ENCODE measurements at regions not wholly inside any gene's neighbourhood (a gene's known extent, or its start where the extent isn't known, plus 50 kb on each side); places are given as distances from the start of the nearest gene placed in this dataset.

DNA sequence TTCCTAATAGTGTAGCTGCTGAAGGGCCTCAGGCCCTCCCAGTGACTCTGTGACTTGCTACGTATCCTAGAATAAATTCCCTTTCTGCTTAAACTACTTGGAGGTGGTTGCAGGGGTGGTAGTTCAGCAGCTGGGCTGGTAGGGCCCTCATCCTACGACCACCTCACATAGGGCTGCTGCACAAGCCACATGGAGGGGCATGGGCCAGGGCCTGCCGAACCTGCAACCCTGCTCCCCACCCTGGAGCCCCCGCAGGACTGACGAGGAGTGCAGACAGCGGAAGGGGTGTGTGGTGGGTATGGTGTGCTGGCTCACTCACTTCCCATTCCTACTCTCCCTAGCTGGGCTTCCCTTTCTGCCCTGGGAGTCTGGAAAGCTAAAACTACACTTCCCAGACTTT lies 56.2 kb upstream of the MLN start:
- H4K5ac ChIP-seq (ENCODE audit: insufficient read length, low read depth, low read length), result no peak overlapping the region
- no peaks in the 10 kb centered on the region for H3K27me3 ChIP-seq (ENCODE audit: insufficient read depth, low read length)
- TF ChIP-seq, protein P1, sequence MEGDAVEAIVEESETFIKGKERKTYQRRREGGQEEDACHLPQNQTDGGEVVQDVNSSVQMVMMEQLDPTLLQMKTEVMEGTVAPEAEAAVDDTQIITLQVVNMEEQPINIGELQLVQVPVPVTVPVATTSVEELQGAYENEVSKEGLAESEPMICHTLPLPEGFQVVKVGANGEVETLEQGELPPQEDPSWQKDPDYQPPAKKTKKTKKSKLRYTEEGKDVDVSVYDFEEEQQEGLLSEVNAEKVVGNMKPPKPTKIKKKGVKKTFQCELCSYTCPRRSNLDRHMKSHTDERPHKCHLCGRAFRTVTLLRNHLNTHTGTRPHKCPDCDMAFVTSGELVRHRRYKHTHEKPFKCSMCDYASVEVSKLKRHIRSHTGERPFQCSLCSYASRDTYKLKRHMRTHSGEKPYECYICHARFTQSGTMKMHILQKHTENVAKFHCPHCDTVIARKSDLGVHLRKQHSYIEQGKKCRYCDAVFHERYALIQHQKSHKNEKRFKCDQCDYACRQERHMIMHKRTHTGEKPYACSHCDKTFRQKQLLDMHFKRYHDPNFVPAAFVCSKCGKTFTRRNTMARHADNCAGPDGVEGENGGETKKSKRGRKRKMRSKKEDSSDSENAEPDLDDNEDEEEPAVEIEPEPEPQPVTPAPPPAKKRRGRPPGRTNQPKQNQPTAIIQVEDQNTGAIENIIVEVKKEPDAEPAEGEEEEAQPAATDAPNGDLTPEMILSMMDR (conservative IDR thresholded peaks at IDR 0.05), result no peak
- no peaks in the 10 kb centered on the region for H3K79me2 ChIP-seq (ENCODE audit: insufficient read depth, low read length)
- H3K36me3 Mint-ChIP-seq (ENCODE audit: insufficient read depth in 1 of 3, low read depth in 3 of 3), result no peaks in the 10 kb centered on the region; a peak in 1 of 7 replicates
- no peaks in the 10 kb centered on the region for H4K20me1 ChIP-seq (ENCODE audit: control insufficient read depth, insufficient read depth, insufficient read length)
- H3T11ph ChIP-seq (ENCODE audit: low read length), result no peak overlapping the region
- no peak overlapping the region for H3K27ac ChIP-seq (ENCODE audit: insufficient read length, low read depth, low read length)
- no peak overlapping the region for H4K91ac ChIP-seq (ENCODE audit: insufficient read length, low read depth, low read length)
- no peak overlapping the region for H3K9ac ChIP-seq (ENCODE audit: extremely low read depth, insufficient read length, low read length)
- H3K4me3 Mint-ChIP-seq, result no peak overlapping the region
- no peak overlapping the region for H2BK120ac ChIP-seq (ENCODE audit: low read depth, low read length, poor library complexity, severe bottlenecking)
- no peak overlapping the region for H2BK15ac ChIP-seq (ENCODE audit: low read depth, low read length)
- H3K9me3 ChIP-seq (ENCODE audit: control insufficient read depth, low read depth, low read length), result no peaks in the 10 kb centered on the region
- H3K4me2 ChIP-seq (ENCODE audit: insufficient read depth, insufficient read length, low read length), result no peak overlapping the region
- no peaks in the 10 kb centered on the region for H3K4me1 ChIP-seq (ENCODE audit: insufficient read depth, low read length)
- no peaks in the 10 kb centered on the region for H3K23me2 ChIP-seq (ENCODE audit: insufficient read length, low read depth, low read length, poor library complexity, severe bottlenecking)
- H2BK20ac ChIP-seq (ENCODE audit: low read depth, low read length, poor library complexity, severe bottlenecking), result no peak overlapping the region
- no peak overlapping the region for H2BK12ac ChIP-seq (ENCODE audit: insufficient read length, low read depth, low read length)
- H3K9me3 Mint-ChIP-seq, result peaks cover 0 to 4% of the 10 kb centered on the region in 2 experiments; a peak in 3 of 5 replicates
- no peaks in the 10 kb centered on the region for H3K79me1 ChIP-seq (ENCODE audit: insufficient read depth, low read depth, low read length, poor library complexity, severe bottlenecking)
- H3K27ac Mint-ChIP-seq, result no peak overlapping the region
- peaks cover 11% of the 10 kb centered on the region for H3K27me3 Mint-ChIP-seq (ENCODE audit: low read depth)
- H2AK5ac ChIP-seq (ENCODE audit: insufficient read length, low read length), result no peak overlapping the region
- H3K23ac ChIP-seq (ENCODE audit: insufficient read length, low read depth, low read length), result no peak overlapping the region
- no peak overlapping the region for H3K56ac ChIP-seq (ENCODE audit: insufficient read length, low read depth, low read length)
- H2AFZ ChIP-seq (ENCODE audit: low read length), result no peak overlapping the region
- no peak overlapping the region for H3K18ac ChIP-seq (ENCODE audit: insufficient read length, low read depth, low read length)
- H4K8ac ChIP-seq (replicated peaks; ENCODE audit: insufficient read length, low read depth, low read length), result no peak overlapping the region
- H3K4ac ChIP-seq (ENCODE audit: low read depth, low read length), result no peak overlapping the region
- peaks cover 12 to 14% of the 10 kb centered on the region in 2 experiments for H3K4me1 Mint-ChIP-seq
- no peak for DNase-seq
- no peak overlapping the region for H3K14ac ChIP-seq (ENCODE audit: insufficient read depth, low read length)
- no CpG with 5 or more reads among the region's 6 CpGs for WGBS (ENCODE audit: extremely low coverage, insufficient read length, low lambda C conversion rate)
- no peak overlapping the region for H2BK5ac ChIP-seq (ENCODE audit: insufficient read length, low read length)

Data from H9 (cell line).